ENCODE measurements at regions not wholly inside any gene's neighbourhood (a gene's known extent, or its start where the extent isn't known, plus 50 kb on each side); places are given as distances from the start of the nearest gene placed in this dataset.

DNA sequence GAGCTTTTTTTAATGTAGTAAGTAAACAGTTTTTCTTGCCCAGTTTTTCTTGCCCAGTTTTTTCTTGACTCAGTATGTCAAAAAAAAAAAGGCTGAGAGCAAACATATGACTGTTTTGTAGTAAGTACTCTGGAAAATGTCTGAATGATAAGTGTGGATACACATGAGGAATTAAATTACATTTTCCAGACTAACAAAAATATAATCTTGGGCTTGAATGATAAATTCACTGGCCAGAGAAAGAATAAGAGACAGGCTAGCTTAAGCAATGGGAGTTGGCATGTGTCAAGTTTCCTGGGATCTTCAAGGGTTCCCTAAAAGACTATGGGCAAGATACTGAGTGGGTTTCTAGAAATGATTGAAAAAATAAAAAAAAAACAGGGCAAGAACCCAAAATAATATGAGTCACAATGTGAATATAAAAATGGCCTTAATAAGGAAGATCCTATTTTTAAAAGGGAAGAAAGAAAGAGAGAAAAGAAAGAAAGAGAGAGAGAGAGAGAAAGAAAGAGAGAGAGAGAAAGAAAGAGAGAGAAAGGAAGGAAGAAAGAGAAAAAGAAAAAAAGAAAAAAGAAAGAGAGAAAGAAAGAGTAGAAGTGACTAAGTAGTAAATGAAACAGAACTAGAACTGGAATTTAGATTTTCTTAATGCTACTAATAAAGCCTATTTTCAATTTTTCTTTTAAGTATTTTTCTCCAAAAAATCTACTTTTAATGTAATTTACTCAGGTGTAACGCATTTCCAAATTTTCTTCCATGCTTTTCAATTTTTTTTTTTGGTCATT is 60.2 kb downstream of the TFPI2 start:
- DNase-seq: no peak
- Mint-ChIP-seq H3K4me1 (ENCODE audit: low read depth, unreplicated experiment) (no peaks in the 10 kb centered on the region), H3K9me3 (ENCODE audit: low read depth, unreplicated experiment) (peaks cover 3% of the 10 kb centered on the region), H3K36me3 (ENCODE audit: insufficient read depth, unreplicated experiment) (no peaks in the 10 kb centered on the region), H3K4me3 (ENCODE audit: low read depth, unreplicated experiment) (no peak overlapping the region), H3K27me3 (ENCODE audit: unreplicated experiment) (no peaks in the 10 kb centered on the region), H3K27ac (ENCODE audit: unreplicated experiment) (no peak overlapping the region)
- TF ChIP-seq CTCF (IDR thresholded peaks at IDR 0.05; ENCODE audit: unreplicated experiment): no peak
- CTCF ChIA-PET: no interaction called here
- intact Hi-C loops (cut with micrococcal nuclease; ENCODE audit: unreplicated experiment): no loop called here
- BruUV-seq (replicated peaks): no TSS peak

DNA sequence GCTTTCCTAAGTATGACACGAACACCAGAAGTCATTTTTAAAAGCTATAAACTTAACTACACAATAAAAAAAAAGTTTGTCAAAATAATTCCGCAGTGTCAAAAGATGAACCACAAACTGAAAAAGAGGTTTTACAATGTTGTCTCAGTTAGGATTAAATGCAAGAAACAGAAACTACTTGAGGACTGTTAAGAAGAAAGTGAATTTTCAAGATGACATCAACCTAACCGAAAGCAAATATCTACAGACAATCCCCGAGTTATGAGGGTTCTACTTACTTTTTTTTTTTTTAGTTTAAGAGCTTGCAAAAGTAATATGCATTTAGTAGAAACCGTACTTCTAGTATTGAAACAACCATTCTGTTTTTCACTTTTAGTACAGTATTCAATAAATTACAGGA is 62.3 kb downstream of the TFPI2 start:
- no TSS peak for BruUV-seq (replicated peaks)
- CTCF ChIA-PET: no interaction called here
- Mint-ChIP-seq H3K9me3 (ENCODE audit: low read depth, unreplicated experiment) (peaks cover 3% of the 10 kb centered on the region), H3K36me3 (ENCODE audit: insufficient read depth, unreplicated experiment) (no peaks in the 10 kb centered on the region), H3K4me3 (ENCODE audit: low read depth, unreplicated experiment) (no peak overlapping the region), H3K27ac (ENCODE audit: unreplicated experiment) (no peak overlapping the region), H3K27me3 (ENCODE audit: unreplicated experiment) (no peaks in the 10 kb centered on the region), H3K4me1 (ENCODE audit: low read depth, unreplicated experiment) (no peaks in the 10 kb centered on the region)
- intact Hi-C loops (cut with micrococcal nuclease; ENCODE audit: unreplicated experiment): no loop called here
- DNase-seq: no peak
- TF ChIP-seq CTCF (IDR thresholded peaks at IDR 0.05; ENCODE audit: unreplicated experiment): no peak

DNA sequence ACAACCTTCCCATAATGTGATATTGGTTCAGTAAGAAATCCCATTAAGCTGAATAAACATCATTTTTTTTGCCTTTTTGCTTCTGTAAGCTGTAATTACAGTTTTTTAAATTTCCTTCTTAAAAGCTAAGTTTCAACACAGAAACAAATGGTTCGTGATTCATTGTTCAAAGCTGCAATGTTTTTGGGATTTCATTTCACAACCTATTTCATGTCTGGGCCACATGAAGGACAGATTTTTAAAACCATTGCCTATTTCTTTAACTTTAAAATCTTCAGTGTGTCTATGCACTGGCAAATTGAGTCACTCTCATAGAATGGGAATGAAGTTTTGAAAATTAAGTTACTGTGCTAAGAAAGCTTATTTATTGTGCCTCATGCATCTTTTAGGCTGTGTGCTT is 66.9 kb downstream of the TFPI2 start:
- DNase-seq: no peak
- no TSS peak for BruUV-seq (replicated peaks)
- Mint-ChIP-seq H3K9me3 (ENCODE audit: low read depth, unreplicated experiment) (no peaks in the 10 kb centered on the region), H3K4me3 (ENCODE audit: low read depth, unreplicated experiment) (no peak overlapping the region), H3K4me1 (ENCODE audit: low read depth, unreplicated experiment) (no peaks in the 10 kb centered on the region), H3K27me3 (ENCODE audit: unreplicated experiment) (no peaks in the 10 kb centered on the region), H3K36me3 (ENCODE audit: insufficient read depth, unreplicated experiment) (no peaks in the 10 kb centered on the region), H3K27ac (ENCODE audit: unreplicated experiment) (no peak overlapping the region)
- intact Hi-C loops (cut with micrococcal nuclease; ENCODE audit: unreplicated experiment): no loop called here
- CTCF ChIA-PET: no interaction called here
- no peak for TF ChIP-seq CTCF (IDR thresholded peaks at IDR 0.05; ENCODE audit: unreplicated experiment)

GRCh38 chr7:93821463-93821862 is 69.1 kb downstream of the TFPI2 start:
- H3K27me3 Mint-ChIP-seq (ENCODE audit: unreplicated experiment): no peaks in the 10 kb centered on the region
- no peak for DNase-seq
- intact Hi-C loops (cut with micrococcal nuclease; ENCODE audit: unreplicated experiment): no loop called here
- no TSS peak for BruUV-seq (replicated peaks)
- no peaks in the 10 kb centered on the region for H3K4me1 Mint-ChIP-seq (ENCODE audit: low read depth, unreplicated experiment)
- no peaks in the 10 kb centered on the region for H3K36me3 Mint-ChIP-seq (ENCODE audit: insufficient read depth, unreplicated experiment)
- H3K27ac Mint-ChIP-seq (ENCODE audit: unreplicated experiment): no peak overlapping the region
- no peaks in the 10 kb centered on the region for H3K9me3 Mint-ChIP-seq (ENCODE audit: low read depth, unreplicated experiment)
- TF ChIP-seq CTCF (IDR thresholded peaks at IDR 0.05; ENCODE audit: unreplicated experiment): no peak
- H3K4me3 Mint-ChIP-seq (ENCODE audit: low read depth, unreplicated experiment): no peak overlapping the region
- CTCF ChIA-PET: no interaction called here
